ENCODE measurements at regions not wholly inside any gene's neighbourhood (a gene's known extent, or its start where the extent isn't known, plus 50 kb on each side); places are given as distances from the start of the nearest gene placed in this dataset.

DNA sequence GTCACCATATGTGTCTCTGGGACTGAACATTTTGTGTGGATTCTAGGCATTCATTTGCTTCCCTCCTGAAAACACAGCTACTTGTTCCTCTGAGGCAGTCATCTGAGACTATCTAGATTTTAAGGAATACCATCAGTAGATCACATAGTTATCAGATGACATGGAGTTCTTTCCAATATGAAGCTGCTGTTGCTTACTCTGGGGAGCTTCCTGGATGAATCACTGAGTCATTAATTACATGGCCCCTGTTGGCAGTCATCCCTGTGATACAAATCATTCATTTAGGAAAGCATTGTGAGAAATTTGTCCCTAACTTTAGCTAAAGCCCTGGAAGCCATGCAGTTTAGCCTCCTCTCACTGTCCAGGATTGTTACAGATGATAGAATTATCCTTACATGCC is 98.2 kb upstream of the ARSJ start:
- intact Hi-C loops (cut with DNase I): loop anchor here (10.0 kb wide), 1 partner anchor 693 kb away; no protein-coding TSS in a partner anchor
- H3K9me3 ChIP-seq: no peaks in the 10 kb centered on the region
- no peaks in the 10 kb centered on the region for H3K27me3 ChIP-seq
- DNase-seq (ENCODE audit: low spot score in 2 of 2): no peak
- TF ChIP-seq, protein P1, sequence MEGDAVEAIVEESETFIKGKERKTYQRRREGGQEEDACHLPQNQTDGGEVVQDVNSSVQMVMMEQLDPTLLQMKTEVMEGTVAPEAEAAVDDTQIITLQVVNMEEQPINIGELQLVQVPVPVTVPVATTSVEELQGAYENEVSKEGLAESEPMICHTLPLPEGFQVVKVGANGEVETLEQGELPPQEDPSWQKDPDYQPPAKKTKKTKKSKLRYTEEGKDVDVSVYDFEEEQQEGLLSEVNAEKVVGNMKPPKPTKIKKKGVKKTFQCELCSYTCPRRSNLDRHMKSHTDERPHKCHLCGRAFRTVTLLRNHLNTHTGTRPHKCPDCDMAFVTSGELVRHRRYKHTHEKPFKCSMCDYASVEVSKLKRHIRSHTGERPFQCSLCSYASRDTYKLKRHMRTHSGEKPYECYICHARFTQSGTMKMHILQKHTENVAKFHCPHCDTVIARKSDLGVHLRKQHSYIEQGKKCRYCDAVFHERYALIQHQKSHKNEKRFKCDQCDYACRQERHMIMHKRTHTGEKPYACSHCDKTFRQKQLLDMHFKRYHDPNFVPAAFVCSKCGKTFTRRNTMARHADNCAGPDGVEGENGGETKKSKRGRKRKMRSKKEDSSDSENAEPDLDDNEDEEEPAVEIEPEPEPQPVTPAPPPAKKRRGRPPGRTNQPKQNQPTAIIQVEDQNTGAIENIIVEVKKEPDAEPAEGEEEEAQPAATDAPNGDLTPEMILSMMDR (IDR thresholded peaks at IDR 0.05): no peak
- H3K4me3 ChIP-seq: no peak overlapping the region
- H3K36me3 ChIP-seq: no peaks in the 10 kb centered on the region
- H3K4me1 ChIP-seq: no peaks in the 10 kb centered on the region
- H3K27ac ChIP-seq: no peak overlapping the region

DNA sequence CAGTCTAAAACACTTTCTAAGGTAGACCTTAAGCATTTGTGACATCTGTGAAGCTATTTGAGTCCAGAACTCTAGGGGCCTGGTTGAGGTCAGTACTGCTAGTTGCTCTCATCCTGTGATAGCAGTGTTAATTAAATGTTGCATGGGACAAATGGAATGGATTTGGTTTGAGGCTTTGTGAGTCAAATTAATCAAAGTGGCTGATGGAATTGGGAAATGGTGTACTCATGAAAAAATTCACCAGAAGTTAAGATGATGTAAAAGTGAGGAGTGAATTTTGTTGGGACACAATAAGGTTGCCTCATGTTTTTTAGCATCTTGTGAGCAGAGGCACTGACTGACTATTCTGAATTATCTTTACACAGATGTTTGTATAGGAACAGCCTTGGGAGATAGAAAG is 99.2 kb upstream of the ARSJ start:
- Histone ChIP-seq H3K9me3 (no peaks in the 10 kb centered on the region), H3K27ac (no peak overlapping the region), H3K36me3 (no peaks in the 10 kb centered on the region), H3K27me3 (no peaks in the 10 kb centered on the region), H3K4me1 (no peaks in the 10 kb centered on the region), H3K4me3 (no peak overlapping the region)
- intact Hi-C loops (cut with DNase I): loop anchor here (10.0 kb wide), 1 partner anchor 694 kb away; no protein-coding TSS in a partner anchor
- TF ChIP-seq, protein P1 (IDR thresholded peaks at IDR 0.05): no peak
- no peak for DNase-seq (ENCODE audit: low spot score in 2 of 2)

DNA sequence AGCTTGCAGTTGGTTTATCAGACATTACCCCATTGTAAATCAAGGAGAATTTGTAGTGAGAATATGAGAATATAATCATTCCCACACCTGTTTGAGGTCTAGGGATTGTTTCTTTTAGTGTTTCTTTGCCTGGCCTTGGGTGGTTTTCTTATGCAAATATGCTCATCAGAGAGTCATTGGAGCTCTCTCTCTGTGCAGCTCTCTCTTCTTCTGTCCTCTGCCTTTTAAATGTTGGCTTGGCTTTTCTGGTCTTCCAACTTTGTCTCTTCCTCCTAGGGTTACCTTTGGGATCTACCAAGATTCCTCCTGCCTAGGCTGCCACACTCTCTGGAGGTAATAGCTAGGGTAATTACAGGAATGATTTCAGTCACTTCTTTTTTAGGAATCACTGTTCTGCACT is 102.3 kb upstream of the ARSJ start:
- TF ChIP-seq, protein P1 (IDR thresholded peaks at IDR 0.05): no peak
- no peak overlapping the region for H3K4me3 ChIP-seq
- intact Hi-C loops (cut with DNase I): no loop called here
- DNase-seq (ENCODE audit: low spot score in 2 of 2): no peak
- H3K9me3 ChIP-seq: no peaks in the 10 kb centered on the region
- H3K36me3 ChIP-seq: no peaks in the 10 kb centered on the region
- H3K4me1 ChIP-seq: no peaks in the 10 kb centered on the region
- H3K27ac ChIP-seq: no peak overlapping the region
- no peaks in the 10 kb centered on the region for H3K27me3 ChIP-seq

DNA sequence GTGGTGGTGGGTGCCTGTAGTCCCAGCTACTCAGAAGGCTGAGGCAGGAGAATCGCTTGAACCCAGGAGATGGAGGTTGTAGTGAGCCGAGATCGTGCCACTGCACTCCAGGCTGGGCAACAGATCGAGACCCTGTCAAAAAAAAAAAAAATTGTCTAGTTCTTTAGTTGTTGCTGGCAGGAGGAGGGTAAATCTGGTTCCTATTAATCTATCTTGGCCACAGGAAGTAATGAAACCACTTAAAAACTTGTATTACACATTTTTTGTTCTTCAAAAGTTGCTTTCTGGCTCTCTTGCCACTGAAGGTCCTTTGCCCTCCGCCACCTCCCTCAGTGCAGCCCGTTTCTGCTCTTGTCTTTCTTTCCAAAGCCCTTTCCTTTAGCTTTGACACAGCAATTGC is 102.9 kb upstream of the ARSJ start:
- DNase-seq (ENCODE audit: low spot score in 2 of 2): no peak
- no peak overlapping the region for H3K4me3 ChIP-seq
- intact Hi-C loops (cut with DNase I): no loop called here
- no peaks in the 10 kb centered on the region for H3K27me3 ChIP-seq
- H3K27ac ChIP-seq: no peak overlapping the region
- no peaks in the 10 kb centered on the region for H3K4me1 ChIP-seq
- TF ChIP-seq, protein P1 (IDR thresholded peaks at IDR 0.05): no peak
- no peaks in the 10 kb centered on the region for H3K9me3 ChIP-seq
- no peaks in the 10 kb centered on the region for H3K36me3 ChIP-seq

DNA sequence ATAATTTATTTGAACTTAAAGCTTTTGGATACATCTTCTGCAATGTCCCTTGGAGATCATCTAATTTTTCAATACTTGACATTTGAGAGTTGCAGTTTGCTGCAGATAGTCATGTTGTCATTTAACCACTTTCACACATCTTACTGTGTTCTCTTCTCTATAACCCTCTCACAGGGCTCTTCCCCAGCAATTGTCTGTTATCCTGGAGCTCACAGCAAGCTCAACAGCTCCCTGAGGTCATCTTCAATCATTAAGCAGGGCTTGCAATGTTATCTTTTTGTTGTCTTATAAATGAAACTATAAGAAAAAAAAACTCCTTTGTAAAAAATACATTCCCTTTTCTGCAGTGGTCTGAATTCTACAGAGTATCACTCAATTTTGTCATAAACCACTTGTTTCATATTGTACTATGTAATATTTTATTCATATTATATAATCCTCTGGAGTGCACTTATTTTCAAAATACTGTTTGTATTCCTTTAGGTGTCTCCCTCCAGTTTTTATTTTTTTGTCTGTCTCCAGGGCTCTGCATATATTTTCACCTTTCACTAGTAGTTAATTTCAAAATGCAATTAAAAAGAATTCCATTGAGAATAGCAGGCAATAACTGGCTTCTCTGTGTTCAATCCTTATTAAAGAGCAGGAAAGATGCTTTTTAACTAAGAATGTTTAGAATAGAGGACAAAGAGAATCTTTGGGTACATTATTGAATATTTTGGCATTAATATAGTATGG is 106.3 kb upstream of the ARSJ start:
- no peak overlapping the region for H3K4me3 ChIP-seq

More for the DNA sequence above, 106.3 kb upstream of the ARSJ start:
- Histone ChIP-seq H3K4me1 (no peaks in the 10 kb centered on the region), H3K36me3 (no peaks in the 10 kb centered on the region), H3K27me3 (no peaks in the 10 kb centered on the region), H3K27ac (no peak overlapping the region), H3K9me3 (no peaks in the 10 kb centered on the region)
- intact Hi-C loops (cut with DNase I): no loop called here
- TF ChIP-seq, protein P1 (IDR thresholded peaks at IDR 0.05): no peak
- DNase-seq (ENCODE audit: low spot score in 2 of 2): no peak

All from ascending aorta (tissue), 2 donors.